ENCODE measurements at regions not wholly inside any gene's neighbourhood (a gene's known extent, or its start where the extent isn't known, plus 50 kb on each side); places are given as distances from the start of the nearest gene placed in this dataset.
"Not testable (repeated sequence)": the region's sequence is repeated elsewhere in the genome, so short reads cannot be mapped to it uniquely, and the experiment has no call there.

GRCh38 chr7:69439636-69440325, 158.5 kb upstream of the AUTS2 start:
- no peak for DNase-seq (ENCODE audit: low read depth)

GRCh38 chr7:69440976-69441375, 157.3 kb upstream of the AUTS2 start:
- no peak for DNase-seq (ENCODE audit: low read depth)

GRCh38 chr7:69443136-69443535, 155.1 kb upstream of the AUTS2 start:
- DNase-seq (ENCODE audit: low read depth) = no peak

GRCh38 chr7:69445541-69445940, 152.7 kb upstream of the AUTS2 start:
- DNase-seq (ENCODE audit: low read depth) = no peak

- not testable (repeated sequence) for DNase-seq (ENCODE audit: low read depth)
Measured at GRCh38 chr7:69446213-69446612, 152.1 kb upstream of the AUTS2 start.

GRCh38 chr7:69448071-69448470, 150.2 kb upstream of the AUTS2 start:
- peak; percentile 65 for DNase-seq (ENCODE audit: low read depth)

GRCh38 chr7:69450456-69450855, 147.8 kb upstream of the AUTS2 start:
- no peak for DNase-seq (ENCODE audit: low read depth)

GRCh38 chr7:69451715-69452114, 146.6 kb upstream of the AUTS2 start:
- no peak for DNase-seq (ENCODE audit: low read depth)

- no peak for DNase-seq (ENCODE audit: low read depth)
Measured at GRCh38 chr7:69452797-69453196, 145.5 kb upstream of the AUTS2 start.

- DNase-seq (ENCODE audit: low read depth) = no peak
Measured at GRCh38 chr7:69457595-69458504, 140.4 kb upstream of the AUTS2 start.

- DNase-seq (ENCODE audit: low read depth) = no peak
Measured at GRCh38 chr7:69464035-69464434, 134.2 kb upstream of the AUTS2 start.

- DNase-seq (ENCODE audit: low read depth) = no peak
Measured at GRCh38 chr7:69465262-69465661, 133.0 kb upstream of the AUTS2 start.

GRCh38 chr7:69467826-69468225, 130.4 kb upstream of the AUTS2 start:
- no peak for DNase-seq (ENCODE audit: low read depth)

GRCh38 chr7:69476416-69476815, 121.9 kb upstream of the AUTS2 start:
- DNase-seq (ENCODE audit: low read depth) = no peak

GRCh38 chr7:69482676-69483075, 115.6 kb upstream of the AUTS2 start:
- DNase-seq (ENCODE audit: low read depth) = no peak

GRCh38 chr7:69489533-69489932, 108.7 kb upstream of the AUTS2 start:
- no peak for DNase-seq (ENCODE audit: low read depth)

- DNase-seq (ENCODE audit: low read depth) = no peak
Measured at GRCh38 chr7:69498671-69499070, 99.6 kb upstream of the AUTS2 start.

GRCh38 chr7:69502358-69502757, 95.9 kb upstream of the AUTS2 start:
- DNase-seq (ENCODE audit: low read depth) = no peak

- no peak for DNase-seq (ENCODE audit: low read depth)
Measured at GRCh38 chr7:69504733-69505420, 93.4 kb upstream of the AUTS2 start.

- no peak for DNase-seq (ENCODE audit: low read depth)
Measured at GRCh38 chr7:69508736-69509135, 89.5 kb upstream of the AUTS2 start.

- no peak for DNase-seq (ENCODE audit: low read depth)
Measured at GRCh38 chr7:69510114-69510513, 88.2 kb upstream of the AUTS2 start.

GRCh38 chr7:69515495-69516212, 82.6 kb upstream of the AUTS2 start:
- DNase-seq (ENCODE audit: low read depth) = no peak

All from fibroblast of the conjunctiva (primary cell).